ENCODE measurements at regions not wholly inside any gene's neighbourhood (a gene's known extent, or its start where the extent isn't known, plus 50 kb on each side); places are given as distances from the start of the nearest gene placed in this dataset.

- TF ChIP-seq POLR2A (IDR thresholded peaks at IDR 0.05) (no peak), CTCF (IDR thresholded peaks at IDR 0.05) (no peak)
Measured at GRCh38 chr7:67387851-67388250, 391.2 kb downstream of the TYW1 start.
